ENCODE measurements at regions not wholly inside any gene's neighbourhood (a gene's known extent, or its start where the extent isn't known, plus 50 kb on each side); places are given as distances from the start of the nearest gene placed in this dataset.
"Not testable (repeated sequence)": the region's sequence is repeated elsewhere in the genome, so short reads cannot be mapped to it uniquely, and the experiment has no call there.

DNA sequence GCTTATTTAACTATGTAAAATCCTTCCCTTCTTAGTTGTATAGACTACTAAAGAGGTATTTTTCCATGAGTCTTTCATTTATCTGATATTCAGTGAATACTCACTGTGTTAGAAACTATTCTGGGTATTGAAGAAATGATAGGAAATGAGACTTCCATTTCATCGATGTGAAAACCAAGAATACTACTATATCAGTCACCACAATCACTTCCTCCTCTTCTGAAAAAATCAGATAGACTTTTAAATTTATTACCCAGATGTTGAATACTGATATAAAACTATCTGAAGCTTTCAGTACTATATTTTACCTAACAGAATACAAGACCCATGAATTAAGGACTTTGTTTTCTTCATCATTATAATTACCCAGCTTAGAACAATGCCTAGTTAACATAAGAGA is 1801.1 kb upstream of the CELF4 start:
- DNase-seq (ENCODE audit: low spot score) = no peak

DNA sequence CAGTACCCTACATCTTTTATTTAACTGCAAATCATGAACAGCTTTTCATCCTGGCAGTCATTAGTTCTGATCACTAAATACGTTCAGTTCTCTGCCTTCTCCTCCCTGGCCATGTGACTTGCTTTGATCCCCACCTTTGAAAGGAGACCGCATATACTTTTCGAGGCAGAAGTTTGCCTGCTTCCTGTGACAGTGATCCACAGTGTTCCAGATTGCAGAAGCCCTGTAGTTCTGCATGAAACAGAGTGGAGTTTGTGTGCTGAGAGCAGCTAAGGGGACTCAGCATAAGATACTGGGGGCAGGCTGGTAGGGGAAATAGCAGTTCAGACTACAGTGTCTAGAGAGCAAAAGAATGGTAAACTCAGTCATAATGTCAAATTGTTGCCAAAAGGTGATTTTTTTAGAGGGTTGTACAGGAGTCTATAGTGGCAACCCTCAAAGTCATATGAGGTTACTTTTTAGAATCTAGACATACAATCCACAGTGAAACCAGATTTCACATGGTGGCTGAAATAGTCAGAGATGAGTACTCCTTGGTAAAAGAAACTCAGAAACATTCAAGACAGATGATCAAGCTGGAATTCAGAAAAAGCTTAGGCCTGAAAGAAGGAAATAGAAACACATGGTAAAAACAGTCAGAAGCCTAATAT is 1800.4 kb upstream of the CELF4 start:
- DNase-seq (ENCODE audit: low spot score) = no peak

DNA sequence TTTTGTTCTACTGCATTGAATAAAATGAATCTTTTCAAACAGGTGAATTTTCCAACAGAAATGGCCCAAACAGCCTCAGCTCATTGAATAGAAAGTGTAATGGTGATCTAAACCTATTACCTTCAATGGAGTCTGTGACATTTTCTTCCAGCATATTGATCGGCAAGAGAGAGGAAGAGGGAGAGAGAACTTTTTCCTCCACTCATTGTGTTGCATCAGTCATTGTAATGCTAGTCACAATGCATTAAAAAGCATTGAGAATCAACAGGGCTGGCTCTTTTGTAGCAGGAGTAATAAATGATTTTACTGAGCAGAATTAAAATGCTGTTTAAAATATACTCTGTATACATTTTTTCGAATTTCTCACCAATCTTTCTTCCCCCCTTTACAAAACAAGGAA is 1794.5 kb upstream of the CELF4 start:
- DNase-seq (ENCODE audit: low spot score) = no peak

DNA sequence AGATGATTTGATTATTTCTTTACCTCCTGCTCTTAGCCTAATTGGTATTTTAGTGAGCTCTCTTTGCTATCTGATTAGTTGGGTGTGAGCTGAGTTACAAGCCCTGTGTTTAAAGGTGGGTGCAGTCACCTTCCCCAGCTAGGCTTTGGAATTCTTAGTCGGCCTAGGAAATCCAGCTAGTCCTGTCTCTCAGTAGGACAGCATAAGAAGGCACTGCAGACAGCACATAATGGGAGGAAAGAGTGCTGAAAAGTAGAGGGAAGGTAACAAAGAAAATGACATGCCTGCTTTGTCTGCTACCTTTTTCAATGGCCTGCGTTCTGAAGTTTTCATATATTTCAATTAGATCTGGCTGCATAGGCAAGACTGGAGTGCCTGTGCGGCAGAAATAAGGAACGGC is 1794.0 kb upstream of the CELF4 start:
- DNase-seq (ENCODE audit: low spot score) = no peak

DNA sequence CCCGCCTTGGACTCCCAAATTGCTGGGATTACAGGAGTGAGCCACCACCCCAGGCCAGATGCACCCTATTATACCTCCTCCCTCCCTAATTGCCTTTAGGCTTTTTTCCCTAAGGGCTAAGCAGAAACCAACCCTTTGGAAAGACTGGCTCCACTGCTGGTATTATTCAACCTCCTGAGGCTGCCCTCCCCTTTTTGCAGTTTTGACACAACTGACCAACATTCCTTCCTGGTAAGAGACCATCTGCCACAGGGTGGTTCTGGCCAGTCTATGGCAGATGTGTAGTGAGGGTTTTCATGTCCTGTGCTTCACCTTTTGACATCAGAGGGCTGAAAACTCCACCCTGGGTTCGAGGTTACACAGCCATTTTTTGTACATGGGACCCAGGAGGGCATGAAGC is 1785.3 kb upstream of the CELF4 start:
- DNase-seq (ENCODE audit: low spot score) = no peak

DNA sequence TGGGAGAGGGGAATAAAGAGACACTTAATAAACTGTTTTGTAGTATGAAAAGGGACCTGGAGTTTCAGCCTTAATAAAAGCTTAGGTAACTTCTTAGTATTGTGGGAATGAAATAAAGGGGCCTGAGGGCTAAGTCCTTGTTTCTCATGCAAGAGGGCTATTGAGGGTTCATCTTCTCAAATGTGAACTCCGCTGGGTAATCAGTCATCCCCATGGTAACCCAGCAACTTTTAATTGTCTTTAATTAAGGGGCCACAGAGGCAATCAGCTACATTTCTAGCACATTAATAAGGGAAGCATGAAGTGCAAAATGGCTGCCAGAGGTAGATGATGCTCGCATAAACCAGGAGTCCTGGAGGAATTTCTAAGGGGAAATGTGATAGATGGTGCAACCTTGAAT is 1784.2 kb upstream of the CELF4 start:
- no peak for DNase-seq (ENCODE audit: low spot score)

DNA sequence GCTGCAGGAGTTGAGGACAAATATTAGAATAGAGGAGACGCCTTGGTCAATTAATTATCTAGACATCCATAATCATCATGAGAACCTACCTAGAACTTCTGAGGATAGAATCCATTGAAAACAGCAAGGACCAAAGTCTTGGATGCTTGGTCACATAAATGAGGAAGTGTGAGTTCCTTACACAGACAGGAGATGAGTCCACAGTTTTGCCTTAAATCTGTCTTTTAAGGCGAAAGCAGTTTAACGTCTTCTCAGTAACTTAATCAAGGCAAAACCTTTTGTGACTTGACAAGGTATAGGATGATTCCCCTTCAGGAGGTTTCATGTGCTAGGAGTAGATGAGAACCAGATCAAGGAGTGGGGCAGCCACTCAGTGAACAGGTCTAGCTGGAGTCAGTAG is 1783.2 kb upstream of the CELF4 start:
- DNase-seq (ENCODE audit: low spot score) = no peak

DNA sequence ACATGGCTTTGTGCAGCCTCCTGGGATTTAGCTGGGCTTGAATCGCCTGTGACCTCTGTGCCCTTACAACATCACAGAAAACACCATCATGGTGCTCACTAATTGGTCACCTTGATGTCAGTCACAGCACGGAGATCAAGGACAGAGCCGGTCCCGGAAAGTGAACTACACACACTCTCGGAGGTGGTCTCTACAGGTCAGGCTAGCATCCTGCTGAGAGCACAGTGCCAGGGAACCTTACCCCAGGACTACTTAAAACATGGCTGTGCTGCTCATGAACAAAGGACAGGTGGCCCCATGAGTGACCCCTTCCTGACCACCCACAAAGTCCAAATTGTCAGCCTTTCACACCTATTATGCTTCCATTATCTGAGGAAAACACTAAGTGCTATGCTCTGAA is 1782.1 kb upstream of the CELF4 start:
- no peak for DNase-seq (ENCODE audit: low spot score)

DNA sequence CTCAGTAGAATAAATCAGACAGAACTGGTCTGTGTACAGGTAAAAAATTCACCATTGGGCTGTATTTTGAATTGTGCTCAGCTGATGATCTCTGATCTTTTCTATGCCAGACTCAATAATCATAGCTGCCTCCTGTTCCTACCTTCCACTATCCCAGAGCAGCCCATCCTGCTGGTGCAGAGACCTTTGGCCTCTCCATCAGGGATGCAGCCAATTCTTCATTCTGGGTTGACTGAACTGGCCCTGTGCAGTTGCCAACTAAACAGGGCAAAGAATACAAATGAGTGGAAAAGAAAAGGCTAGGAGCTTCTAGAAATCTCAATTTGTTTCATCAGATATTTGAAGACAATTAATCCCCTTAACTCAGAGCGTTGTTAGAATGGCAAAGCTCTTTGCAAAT is 1781.3 kb upstream of the CELF4 start:
- DNase-seq (ENCODE audit: low spot score) = no peak

DNA sequence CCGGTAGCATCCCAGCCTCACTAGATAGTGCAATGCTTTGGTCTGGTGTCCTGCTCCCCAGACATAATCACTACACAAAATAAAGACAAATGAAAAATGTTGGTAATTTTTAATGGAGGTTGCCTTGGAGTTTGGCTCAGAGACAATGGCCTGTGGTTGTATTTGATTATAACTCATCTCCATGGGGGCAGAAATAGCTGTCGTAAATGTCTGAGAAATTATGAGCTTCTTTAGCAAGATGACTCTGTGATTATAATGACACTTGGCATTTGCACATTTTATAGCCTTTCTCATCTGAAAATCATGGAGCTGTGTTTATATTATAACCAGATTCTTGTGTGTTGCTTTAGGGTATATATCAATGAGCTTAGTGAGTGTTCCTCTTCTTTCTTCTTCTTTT is 1779.7 kb upstream of the CELF4 start:
- no peak for DNase-seq (ENCODE audit: low spot score)

DNA sequence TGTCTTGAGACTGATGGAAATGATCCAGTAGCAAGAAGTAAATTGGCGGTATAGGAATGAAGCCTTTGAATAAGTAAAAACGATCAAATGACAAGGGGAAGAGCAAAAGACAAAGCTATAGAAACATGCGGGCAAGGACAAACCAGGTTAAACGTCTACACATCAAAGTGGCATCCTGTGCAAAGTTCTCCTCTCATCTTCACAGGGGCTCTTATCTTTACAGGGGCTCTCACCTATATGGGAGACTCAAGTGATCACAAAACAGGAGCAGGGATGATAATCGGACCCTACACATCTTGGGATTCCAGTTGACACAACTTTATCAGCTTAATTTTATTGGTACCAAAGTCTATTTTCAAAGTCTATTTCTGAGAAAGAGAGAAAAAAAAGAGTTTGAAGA is 1778.9 kb upstream of the CELF4 start:
- DNase-seq (ENCODE audit: low spot score) = no peak

DNA sequence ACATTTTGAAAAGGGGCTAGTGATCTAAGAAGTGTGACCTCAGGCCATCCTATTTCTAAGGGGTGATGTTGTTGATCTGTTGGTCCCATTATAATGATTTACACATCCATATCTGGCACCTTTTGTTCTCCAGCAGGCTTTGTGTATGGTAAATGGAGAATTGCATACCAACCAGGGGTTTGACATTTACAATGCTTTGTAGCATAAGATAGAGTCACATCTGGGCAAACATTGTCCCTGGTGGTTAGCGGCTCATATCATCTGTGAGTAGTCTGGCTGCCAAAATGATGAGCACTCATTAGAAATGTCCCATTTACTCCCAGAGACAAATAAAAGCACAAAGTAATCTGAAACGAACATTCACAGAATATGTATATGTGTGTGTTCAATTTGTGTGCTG is 1775.5 kb upstream of the CELF4 start:
- DNase-seq (ENCODE audit: low spot score) = no peak

DNA sequence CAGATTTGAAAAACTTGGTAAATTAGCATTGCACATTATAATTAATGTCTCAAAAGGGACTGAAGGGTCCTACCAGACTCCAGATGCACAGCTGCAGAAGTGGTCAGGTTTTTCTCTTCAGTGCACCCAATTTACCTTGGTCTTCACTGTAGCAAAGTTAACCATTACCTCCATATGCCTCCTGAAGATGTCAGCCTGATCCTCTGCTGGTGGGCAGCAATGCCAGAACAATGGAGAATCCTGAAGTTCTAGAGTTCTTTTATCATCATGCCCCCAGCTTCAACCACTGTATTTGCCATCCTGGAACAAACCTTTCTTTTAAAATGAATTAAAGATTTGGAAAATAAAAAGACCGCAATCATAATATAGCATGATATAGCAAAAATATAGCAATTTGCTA is 1774.8 kb upstream of the CELF4 start:
- no peak for DNase-seq (ENCODE audit: low spot score)

DNA sequence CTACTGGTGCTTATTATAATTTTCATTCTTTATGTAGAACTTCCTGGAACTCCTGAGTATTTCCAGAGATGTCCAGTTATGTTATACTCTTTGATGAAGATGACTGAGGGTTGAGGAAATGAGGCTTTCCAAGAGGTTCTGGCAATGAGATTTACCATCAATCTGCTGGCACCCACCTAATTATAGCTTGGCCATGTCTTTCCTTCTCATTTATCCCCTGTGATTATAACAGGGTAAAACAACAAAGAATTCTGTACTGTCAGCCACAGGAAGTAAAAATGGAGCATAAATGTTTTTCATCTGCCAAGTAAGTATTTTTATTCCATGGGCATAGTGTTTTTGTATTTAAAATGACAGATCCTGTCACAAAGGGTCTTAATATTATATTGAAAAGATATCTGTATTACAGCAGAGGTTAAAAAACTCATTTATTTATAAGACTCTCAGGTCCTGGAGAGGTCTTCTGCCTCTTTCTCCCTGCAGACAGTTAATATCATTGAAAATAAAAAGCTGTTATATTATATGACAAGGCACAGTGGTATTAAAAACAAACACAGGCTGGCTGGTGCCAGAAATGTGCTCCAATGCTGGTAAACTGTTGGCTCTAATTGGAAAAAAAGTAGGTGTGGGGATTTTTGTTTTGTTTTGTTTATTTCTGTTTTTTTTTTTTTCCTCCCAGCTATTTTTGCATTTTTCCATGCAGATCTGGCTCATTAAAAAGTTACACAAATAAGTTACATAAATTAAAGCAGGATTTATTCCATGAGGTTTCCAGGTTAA is 1764.1 kb upstream of the CELF4 start:
- no peak for DNase-seq (ENCODE audit: low spot score)

DNA sequence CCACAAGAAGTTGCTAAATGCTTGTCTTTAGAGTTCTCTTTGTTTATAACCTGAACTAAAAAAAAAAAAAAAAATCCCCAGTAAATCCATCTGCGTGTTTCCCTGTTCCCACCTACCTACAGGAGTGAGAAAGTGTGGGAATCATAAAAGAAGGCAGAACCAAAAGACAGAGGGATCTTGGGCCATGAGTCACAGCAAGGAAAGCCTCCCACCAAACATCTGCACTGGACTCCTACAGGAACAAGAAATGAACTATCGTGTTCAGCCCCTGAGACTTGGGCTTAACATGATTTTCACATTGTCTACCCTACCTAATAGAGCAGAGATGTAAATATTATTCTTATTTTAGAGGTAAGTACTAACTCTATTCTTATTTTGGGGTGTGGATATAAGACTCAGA is 1761.2 kb upstream of the CELF4 start:
- DNase-seq (ENCODE audit: low spot score) = no peak

DNA sequence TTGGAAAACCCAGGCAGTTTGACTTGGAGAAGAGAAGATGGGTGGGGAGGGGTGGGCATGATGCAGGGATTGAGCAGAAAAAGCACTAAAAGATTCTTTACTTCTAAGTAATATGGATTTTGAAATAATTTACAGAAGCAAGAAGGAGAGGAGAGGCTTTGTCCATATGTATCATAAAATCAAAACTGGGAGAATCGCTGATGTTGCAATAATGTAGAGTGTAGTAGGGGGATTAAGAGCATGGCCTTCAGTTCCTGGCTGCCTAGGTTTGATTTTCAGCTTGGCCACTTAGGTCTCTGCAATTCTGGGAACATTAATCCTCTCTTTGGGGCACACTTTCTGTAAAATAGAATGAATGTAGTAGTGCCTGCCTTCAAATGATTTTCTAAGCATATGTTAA is 1760.4 kb upstream of the CELF4 start:
- DNase-seq (ENCODE audit: low spot score) = no peak

DNA sequence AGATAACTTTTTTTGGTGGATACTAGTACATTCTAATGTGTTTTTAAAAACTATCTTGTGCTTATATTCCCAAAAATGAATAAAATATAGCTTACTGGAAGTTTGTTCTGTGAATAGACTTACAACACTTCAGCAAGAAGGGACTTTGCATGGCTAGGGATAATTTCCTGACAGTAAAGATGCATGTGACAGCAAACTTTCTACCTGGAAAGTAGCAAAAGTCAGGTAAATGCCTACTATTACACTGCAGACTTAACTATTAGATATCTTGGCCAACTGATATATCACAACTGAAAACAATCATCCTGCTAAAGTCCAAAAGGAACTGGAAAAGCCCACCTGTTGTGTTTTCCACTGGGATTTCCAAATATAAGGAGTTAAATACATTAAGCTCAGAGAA is 1753.5 kb upstream of the CELF4 start:
- DNase-seq (ENCODE audit: low spot score) = no peak

DNA sequence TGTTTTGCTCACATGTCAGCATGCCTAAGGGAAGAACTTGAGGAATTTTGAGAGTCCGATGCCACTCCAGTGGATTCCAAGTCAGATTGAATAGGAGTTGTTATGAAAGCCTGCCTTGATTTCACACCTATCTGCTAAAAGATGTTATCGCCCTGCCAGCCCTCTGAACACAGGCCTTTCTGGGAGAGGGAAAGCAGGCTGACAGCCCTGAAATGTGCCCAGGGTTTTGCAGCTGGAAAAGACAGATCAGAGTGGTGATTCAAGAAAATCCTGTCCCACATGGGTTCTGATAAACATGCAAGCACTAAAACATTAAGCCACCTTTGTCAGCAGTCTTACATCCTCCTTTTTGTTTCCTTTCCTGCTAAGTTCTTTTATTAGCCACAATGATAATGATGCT is 1752.9 kb upstream of the CELF4 start:
- no peak for DNase-seq (ENCODE audit: low spot score)

DNA sequence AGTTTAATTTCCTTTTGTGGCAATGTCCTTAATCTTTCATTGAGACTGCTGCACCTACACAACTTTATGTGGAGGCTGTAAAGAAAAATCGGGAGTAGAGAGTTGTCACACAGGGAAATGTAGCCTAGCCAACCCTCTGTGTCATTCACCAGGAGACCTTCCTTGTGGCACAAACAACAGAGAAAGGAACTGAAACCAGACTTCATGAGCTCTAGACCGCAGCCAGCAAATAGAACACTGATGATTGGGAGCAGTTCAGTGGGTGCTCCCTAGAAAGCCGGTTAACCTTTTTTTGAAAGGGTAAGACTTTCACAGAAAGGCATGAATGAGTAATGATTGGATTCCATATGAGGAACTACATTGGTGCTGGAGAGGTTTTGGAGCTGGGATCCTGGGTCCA is 1752.4 kb upstream of the CELF4 start:
- DNase-seq (ENCODE audit: low spot score) = no peak

DNA sequence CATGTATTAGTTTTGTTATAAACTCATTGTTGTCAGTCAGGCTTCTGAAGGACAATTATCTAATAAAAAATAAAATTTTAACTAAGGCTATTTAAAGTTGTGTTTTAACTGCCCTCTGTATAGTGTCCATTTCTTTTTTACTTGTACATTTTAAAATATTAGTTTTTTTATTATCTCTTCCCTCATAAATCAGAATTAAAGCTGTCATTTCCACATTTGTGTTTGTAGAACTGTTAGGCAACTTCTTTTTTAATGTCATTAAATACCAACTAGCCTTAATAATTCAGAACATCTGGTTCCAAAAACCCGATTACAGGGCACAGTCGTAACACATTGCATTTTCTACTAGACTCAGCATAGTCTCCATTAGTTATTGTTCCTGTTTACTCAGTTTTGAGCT is 1749.0 kb upstream of the CELF4 start:
- DNase-seq (ENCODE audit: low spot score) = no peak

DNA sequence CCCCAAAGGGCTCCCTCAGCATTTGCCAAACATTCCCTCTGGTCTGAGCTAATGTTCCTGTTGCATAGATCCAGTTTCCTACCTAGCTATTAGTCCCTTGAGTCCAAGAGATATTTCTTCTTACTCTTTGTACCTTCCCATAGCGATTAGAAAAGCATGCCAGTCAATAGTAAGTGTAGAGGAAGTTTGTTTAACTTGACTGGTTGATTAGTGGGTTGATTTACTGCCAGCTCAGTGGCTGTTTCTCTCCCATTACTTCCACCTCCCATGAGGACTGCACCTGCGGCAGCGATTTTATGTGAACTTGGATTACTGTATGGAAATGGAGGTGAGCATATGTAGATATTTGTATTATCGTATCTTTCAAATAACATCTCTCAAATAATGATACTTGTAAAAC is 1748.4 kb upstream of the CELF4 start:
- no peak for DNase-seq (ENCODE audit: low spot score)

DNA sequence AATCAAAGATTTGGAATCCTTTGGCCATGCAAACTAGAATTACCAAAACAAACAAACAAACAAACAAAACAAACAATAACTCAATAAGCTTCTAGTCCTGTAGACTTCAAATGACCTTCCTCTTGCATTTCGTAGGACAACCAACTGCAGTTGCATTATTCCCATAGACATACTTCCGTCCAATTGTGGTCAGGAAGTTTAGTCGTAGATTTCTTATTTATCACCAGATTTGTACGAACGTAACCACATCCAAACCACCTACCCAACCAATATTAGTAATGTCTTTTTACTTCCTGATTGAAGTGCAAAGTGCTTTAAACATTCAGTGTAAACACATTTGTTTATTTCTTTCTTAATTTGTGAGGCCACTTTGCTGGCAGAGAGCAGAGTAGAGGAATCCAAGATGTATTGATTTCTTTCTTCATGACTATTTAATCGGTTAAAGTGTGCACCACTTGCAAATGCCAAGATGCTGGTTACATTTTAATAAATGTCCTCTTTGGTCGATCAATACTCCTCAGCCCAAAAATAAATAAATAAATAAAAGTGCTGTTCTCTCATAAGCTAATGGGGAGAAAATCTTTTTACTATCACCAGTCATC is 1745.6 kb upstream of the CELF4 start:
- no peak for DNase-seq (ENCODE audit: low spot score)

DNA sequence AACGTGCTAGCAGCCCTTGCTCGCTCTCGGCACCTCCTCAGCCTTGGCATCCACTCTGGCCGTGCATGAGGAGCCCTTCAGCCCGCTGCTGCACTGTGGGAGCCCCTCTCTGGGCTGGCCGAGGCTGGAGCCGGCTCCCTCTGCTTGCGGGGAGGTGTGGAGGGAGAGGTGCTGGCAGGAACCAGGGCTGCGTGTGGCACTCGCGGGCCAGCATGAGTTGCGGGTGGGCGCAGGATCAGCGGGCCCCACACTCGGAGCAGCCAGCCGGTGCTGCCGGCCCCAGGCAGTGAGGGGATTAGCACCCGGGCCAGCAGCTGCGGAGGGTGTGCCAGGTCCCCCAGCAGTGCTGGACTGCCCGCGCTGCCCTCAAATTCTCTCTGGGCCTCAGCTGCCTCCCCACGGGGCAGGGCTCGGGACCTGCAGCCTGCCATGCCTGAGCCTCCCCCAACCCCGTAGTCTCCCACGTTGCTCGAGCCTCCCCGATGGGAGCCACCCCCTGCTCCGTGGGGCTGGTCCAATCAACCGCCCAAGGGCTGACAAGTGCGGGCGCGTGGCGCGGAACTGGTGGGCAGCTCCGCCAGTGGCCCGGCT is 1743.4 kb upstream of the CELF4 start:
- DNase-seq (ENCODE audit: low spot score) = not testable (repeated sequence)
